ENCODE measurements at regions not wholly inside any gene's neighbourhood (a gene's known extent, or its start where the extent isn't known, plus 50 kb on each side); places are given as distances from the start of the nearest gene placed in this dataset.

GRCh38 chr2:31778153-31778552 is 197.4 kb upstream of the SRD5A2 start:
- no peak overlapping the region for H3K27ac ChIP-seq (ENCODE audit: control insufficient read depth, insufficient read depth)
- no peak overlapping the region for H3K4me3 ChIP-seq
- no peaks in the 10 kb centered on the region for H3K27me3 ChIP-seq (replicated peaks in 1 of 2; ENCODE audit: control insufficient read depth in 2 of 2, insufficient read depth in 2 of 2, low read length in 1 of 2)
- intact Hi-C loops (cut with micrococcal nuclease; ENCODE audit: unreplicated experiment) (no loop called here), in situ Hi-C loops (cut with MboI) (no loop called here)
- ChIA-PET POLR2A (no interaction called here), RAD21 (ENCODE audit: unreplicated experiment) (no interaction called here), SMC1A (ENCODE audit: uncharacterized antibody, unreplicated experiment) (no interaction called here), CTCF (no interaction called here)
- FAIRE-seq (no peak), ATAC-seq (no peak), DNase-seq (ENCODE audit: low read depth, low spot score) (no peak)
- H3K9me3 ChIP-seq (replicated peaks; ENCODE audit: control insufficient read depth, insufficient read depth, low read length): no peaks in the 10 kb centered on the region
- H3K36me3 ChIP-seq (ENCODE audit: control insufficient read depth in 2 of 2, insufficient read depth in 2 of 2, low read length in 1 of 2): no peaks in the 10 kb centered on the region
- H3K79me2 ChIP-seq (ENCODE audit: control insufficient read depth, insufficient read depth, low read length): no peaks in the 10 kb centered on the region
- no TSS peak for BruUV-seq (replicated peaks)
- no peaks in the 10 kb centered on the region for H3K4me1 ChIP-seq (ENCODE audit: control insufficient read depth, insufficient read depth, low read length)
- WGBS (ENCODE audit: insufficient coverage, insufficient replicate concordance, low lambda C conversion rate, missing lambda C conversion rate): 50% methylated on average over 10 of the region's 10 CpGs
- H4K20me1 ChIP-seq (ENCODE audit: control insufficient read depth, insufficient read depth): no peaks in the 10 kb centered on the region
- H3K9ac ChIP-seq (ENCODE audit: control insufficient read depth, insufficient read depth, low read length): no peak overlapping the region
- H2AFZ ChIP-seq (ENCODE audit: control insufficient read depth, low read depth, low read length): no peak overlapping the region
- H3K4me2 ChIP-seq (ENCODE audit: control insufficient read depth, insufficient read depth): no peak overlapping the region
- TF ChIP-seq CEBPB (IDR thresholded peaks at IDR 0.05; ENCODE audit: borderline replicate concordance in 1 of 2, low read depth in 2 of 2, low read length in 2 of 2) (no peak), CUX1 (IDR thresholded peaks at IDR 0.05; ENCODE audit: insufficient replicate concordance, low read depth, low read length) (no peak), USF2 (IDR thresholded peaks at IDR 0.05; ENCODE audit: borderline replicate concordance, low read depth, low read length) (no peak), E4F1 (IDR thresholded peaks at IDR 0.05; ENCODE audit: borderline replicate concordance, partially characterized antibody) (no peak), HDAC2 (IDR thresholded peaks at IDR 0.05) (no peak), RAD51 (IDR thresholded peaks at IDR 0.05) (no peak), KLF5 (IDR thresholded peaks at IDR 0.05; ENCODE audit: partially characterized antibody) (no peak), TBL1XR1 (IDR thresholded peaks at IDR 0.05; ENCODE audit: low read depth, low read length) (no peak), ZNF217 (IDR thresholded peaks at IDR 0.05) (no peak), BCLAF1 (IDR thresholded peaks at IDR 0.05) (no peak), ZBTB33 (IDR thresholded peaks at IDR 0.05) (no peak), RUNX3 (IDR thresholded peaks at IDR 0.05; ENCODE audit: low read length) (no peak)

All from GM12878 (cell line).